Activated naive CD4-positive, alpha-beta T cell treated with anti-CD3 and anti-CD28 coated beads, Interleukin-2, amount 50 U/mL, for 24 hours (primary cell): ENCODE measurements at regions not wholly inside any gene's neighbourhood (a gene's known extent, or its start where the extent isn't known, plus 50 kb on each side); places are given as distances from the start of the nearest gene placed in this dataset.

ENCODE experiments used
- H3K27ac Mint-ChIP-seq: one replicate; pipeline ENCODE4 v1.8.0; 2021; ENCODE audit warnings: mild to moderate bottlenecking, mixed read lengths
- H3K27me3 Mint-ChIP-seq: one replicate; pipeline ENCODE4 v1.8.0; 2021; ENCODE audit warnings: mixed read lengths
- H3K36me3 Mint-ChIP-seq: one replicate; pipeline ENCODE4 v1.8.0; 2021; ENCODE audit warnings: mixed read lengths
- H3K4me1 Mint-ChIP-seq: one replicate; pipeline ENCODE4 v1.8.0; 2021; ENCODE audit warnings: mixed read lengths
- H3K4me3 Mint-ChIP-seq: one replicate; pipeline ENCODE4 v1.8.0; 2021; ENCODE audit warnings: mild to moderate bottlenecking, mixed read lengths
- H3K9me3 Mint-ChIP-seq: one replicate; pipeline ENCODE4 v1.8.0; 2021; ENCODE audit warnings: mixed read lengths

DNA sequence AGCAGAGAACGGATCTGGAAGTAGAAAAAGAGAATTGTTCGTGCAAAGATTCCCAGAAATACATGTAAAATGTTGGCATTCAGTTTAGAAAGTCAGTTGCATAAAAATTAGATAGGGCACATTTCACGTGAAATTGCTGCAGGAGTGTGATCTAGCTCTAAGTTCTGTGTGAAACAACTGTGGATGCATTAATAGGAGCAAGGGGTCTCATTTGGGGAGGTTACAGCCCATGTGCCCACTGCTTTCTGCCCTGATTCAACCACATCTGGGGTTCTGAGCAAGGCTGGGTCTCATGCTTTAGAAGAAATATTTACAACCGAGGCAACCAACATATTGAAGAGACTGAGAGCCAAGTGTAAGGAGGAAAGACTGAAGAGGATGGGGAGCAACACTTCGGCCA lies 639.0 kb downstream of the BCOR start:
- H3K9me3 Mint-ChIP-seq = peaks cover 6% of the 10 kb centered on the region
- H3K4me3 Mint-ChIP-seq = no peak overlapping the region
- H3K27me3 Mint-ChIP-seq = no peaks in the 10 kb centered on the region
- H3K4me1 Mint-ChIP-seq = peaks cover 11% of the 10 kb centered on the region
- no peaks in the 10 kb centered on the region for H3K36me3 Mint-ChIP-seq
- H3K27ac Mint-ChIP-seq = no peak overlapping the region

DNA sequence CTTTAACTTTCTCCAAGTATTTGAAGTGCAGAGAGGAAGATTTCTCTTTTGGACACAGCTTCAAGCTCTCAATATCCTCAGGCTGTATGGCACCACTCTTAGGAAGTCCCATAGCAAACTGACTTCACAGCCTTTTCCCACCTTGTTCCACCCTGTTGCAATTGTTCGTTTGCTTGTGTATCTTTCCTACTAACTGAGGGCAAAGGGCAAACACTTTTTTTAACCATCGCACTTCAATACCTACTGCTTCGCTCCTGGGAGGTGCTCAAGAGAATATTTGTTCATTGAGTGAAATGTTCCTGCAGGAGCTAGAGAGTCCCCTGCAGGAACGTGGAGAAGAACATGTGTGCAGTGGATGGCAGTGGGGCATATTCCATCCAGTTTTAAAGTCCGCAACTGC lies 638.6 kb downstream of the BCOR start:
- Mint-ChIP-seq H3K27ac (no peak overlapping the region), H3K9me3 (peaks cover 6% of the 10 kb centered on the region), H3K4me1 (peaks cover 12% of the 10 kb centered on the region), H3K27me3 (no peaks in the 10 kb centered on the region), H3K4me3 (no peak overlapping the region), H3K36me3 (no peaks in the 10 kb centered on the region)

DNA sequence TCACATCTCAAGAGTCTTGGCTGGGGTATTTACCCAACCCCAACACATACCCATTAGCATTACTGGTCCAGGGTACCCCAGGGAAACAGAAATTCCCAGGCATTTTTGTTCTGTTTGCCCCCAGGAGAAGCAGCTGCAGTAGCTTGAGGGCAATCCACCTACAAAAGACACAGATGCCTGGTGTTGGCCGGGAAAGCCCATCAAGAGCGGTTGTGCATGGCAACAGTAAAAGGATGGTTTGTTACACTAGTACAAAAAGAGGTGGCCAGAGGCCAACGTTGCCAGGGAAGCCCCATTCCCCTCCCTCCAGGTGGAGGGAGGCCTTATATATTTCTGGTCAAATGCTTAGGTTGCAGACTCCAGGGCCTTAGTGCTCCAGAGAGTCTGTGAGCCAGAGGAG lies 637.8 kb downstream of the BCOR start:
- no peak overlapping the region for H3K4me3 Mint-ChIP-seq
- H3K36me3 Mint-ChIP-seq = no peaks in the 10 kb centered on the region
- H3K27ac Mint-ChIP-seq = no peak overlapping the region
- H3K27me3 Mint-ChIP-seq = no peaks in the 10 kb centered on the region
- peaks cover 12% of the 10 kb centered on the region for H3K4me1 Mint-ChIP-seq
- peaks cover 6% of the 10 kb centered on the region for H3K9me3 Mint-ChIP-seq

DNA sequence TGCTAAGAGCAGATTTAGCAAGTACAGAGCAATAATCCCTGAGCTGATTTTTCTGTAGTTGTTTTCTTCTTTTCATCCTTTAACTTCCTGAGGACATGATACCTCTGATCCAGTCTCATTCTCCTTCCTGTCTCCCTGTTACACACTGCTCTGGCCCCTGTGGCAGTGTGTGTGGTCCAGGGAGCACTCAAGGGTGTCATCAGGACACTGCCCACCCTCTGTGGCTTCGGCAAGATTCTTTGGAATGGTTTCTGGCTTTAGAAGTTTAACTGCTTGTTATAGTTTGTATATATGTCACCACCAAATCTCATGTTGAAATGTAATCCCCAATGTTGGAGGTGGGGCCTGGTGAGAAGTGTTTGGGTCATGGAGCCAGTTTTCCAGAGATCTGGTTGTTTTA lies 637.3 kb downstream of the BCOR start:
- H3K9me3 Mint-ChIP-seq = peaks cover 6% of the 10 kb centered on the region
- no peak overlapping the region for H3K27ac Mint-ChIP-seq
- H3K4me1 Mint-ChIP-seq = peaks cover 12% of the 10 kb centered on the region
- no peak overlapping the region for H3K4me3 Mint-ChIP-seq
- no peaks in the 10 kb centered on the region for H3K27me3 Mint-ChIP-seq
- no peaks in the 10 kb centered on the region for H3K36me3 Mint-ChIP-seq

DNA sequence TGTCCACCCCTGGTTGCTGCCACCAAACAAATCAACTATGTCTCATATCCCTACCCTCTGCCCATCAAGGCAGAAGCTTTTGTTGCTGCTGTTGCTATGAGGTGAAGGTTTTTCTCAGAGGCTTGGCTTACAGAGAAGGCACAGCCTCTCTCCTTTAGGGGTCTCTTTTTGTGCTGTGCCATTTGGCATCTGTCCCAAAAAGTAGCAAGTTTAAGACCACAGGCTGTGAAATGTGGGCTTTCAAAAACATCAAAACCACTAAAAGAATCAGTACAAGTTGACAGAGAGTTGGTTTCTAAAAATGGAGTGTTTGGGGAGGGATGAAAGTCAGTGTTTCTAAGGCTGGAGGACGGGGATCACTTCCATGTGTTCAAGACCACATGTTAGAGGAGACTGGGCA lies 634.9 kb downstream of the BCOR start:
- H3K4me3 Mint-ChIP-seq = no peak overlapping the region
- H3K27me3 Mint-ChIP-seq = no peaks in the 10 kb centered on the region
- no peaks in the 10 kb centered on the region for H3K36me3 Mint-ChIP-seq
- peaks cover 12% of the 10 kb centered on the region for H3K4me1 Mint-ChIP-seq
- H3K27ac Mint-ChIP-seq = no peak overlapping the region
- H3K9me3 Mint-ChIP-seq = no peaks in the 10 kb centered on the region

DNA sequence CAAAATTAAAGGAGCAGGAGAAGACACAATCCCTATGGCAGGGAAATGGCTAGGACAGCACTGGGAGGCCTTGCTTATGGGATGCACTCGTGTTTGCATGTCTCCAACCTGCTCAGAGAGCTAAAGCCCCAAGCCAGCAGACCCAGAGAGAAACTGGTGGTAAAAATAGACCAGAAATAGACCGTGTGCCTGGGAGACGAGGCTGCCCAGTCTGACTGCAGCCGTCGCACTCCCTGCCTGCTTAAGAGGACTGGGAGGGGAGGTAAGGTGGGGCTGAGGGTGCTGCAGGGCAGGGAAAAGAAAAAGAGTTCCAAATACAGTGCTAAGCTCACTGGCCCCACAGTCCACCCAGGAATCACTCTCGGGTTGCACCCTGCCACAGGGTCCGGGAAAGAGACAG lies 633.5 kb downstream of the BCOR start:
- Mint-ChIP-seq H3K27me3 (no peaks in the 10 kb centered on the region), H3K4me3 (no peak overlapping the region), H3K4me1 (peaks cover 12% of the 10 kb centered on the region), H3K36me3 (no peaks in the 10 kb centered on the region), H3K9me3 (no peaks in the 10 kb centered on the region), H3K27ac (no peak overlapping the region)

DNA sequence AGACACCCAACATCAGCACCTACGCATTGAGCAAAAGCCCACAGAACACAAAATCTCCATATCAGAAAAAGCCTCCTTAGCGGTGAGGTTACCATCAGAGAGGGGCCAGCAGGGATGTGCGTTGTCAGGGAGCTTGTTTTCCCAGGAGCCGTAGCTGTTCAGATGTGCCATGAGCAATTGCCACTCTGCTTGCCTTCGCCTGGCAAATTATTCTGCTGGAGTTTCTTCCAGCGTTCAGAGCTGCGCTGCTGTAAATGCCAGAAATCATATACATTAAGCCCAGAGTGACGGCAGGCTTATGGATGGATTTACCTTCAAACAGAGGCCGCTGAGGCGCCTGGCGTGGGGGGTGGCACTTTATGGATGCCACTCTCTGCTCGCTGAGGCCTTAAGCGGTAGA lies 632.3 kb downstream of the BCOR start:
- H3K4me1 Mint-ChIP-seq = peaks cover 12% of the 10 kb centered on the region
- H3K4me3 Mint-ChIP-seq = no peak overlapping the region
- no peaks in the 10 kb centered on the region for H3K9me3 Mint-ChIP-seq
- H3K36me3 Mint-ChIP-seq = no peaks in the 10 kb centered on the region
- no peaks in the 10 kb centered on the region for H3K27me3 Mint-ChIP-seq
- no peak overlapping the region for H3K27ac Mint-ChIP-seq

DNA sequence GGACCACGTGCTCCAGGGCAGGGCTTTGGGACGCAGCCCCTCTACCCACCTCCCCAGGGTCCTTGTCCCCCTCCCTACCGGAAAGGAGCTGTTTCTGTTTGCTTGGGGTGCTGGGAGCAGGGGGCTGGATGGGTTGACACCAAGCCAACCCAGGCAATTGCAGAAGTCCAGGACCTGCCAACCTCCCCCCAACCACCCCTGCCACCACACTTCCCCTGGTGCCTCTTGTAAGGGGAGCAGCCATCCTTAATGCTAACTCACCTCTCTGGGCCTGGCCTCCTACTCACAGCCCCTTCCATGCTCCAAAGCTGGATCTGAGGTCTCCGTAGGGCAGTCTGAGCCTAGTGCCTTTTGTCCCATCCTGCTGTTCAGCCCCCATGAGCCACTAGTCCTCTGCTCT lies 631.9 kb downstream of the BCOR start:
- Mint-ChIP-seq H3K36me3 (no peaks in the 10 kb centered on the region), H3K4me3 (no peak overlapping the region), H3K27ac (no peak overlapping the region), H3K27me3 (no peaks in the 10 kb centered on the region), H3K4me1 (peaks cover 12% of the 10 kb centered on the region), H3K9me3 (no peaks in the 10 kb centered on the region)

DNA sequence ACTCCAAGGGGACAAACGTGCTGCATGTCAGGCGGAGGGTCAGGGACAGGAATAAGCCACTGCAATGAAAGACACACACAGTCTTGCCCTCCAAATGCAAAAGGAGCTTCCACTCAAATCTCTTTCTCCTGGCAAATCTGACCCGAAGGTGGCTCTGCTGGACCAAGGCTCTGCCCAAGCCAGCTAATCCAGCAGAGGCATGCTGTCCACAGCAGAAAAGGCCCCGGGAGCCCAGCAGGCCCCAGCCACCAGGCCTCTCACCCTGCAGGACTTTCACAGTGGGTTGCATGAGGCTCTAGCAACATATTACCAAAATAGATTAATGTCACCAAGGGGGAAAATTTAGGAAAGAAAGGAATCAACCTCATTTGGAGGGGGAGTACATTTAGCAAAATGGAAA lies 628.6 kb downstream of the BCOR start:
- Mint-ChIP-seq H3K4me3 (no peak overlapping the region), H3K9me3 (no peaks in the 10 kb centered on the region), H3K36me3 (no peaks in the 10 kb centered on the region), H3K4me1 (no peaks in the 10 kb centered on the region), H3K27me3 (no peaks in the 10 kb centered on the region), H3K27ac (no peak overlapping the region)

DNA sequence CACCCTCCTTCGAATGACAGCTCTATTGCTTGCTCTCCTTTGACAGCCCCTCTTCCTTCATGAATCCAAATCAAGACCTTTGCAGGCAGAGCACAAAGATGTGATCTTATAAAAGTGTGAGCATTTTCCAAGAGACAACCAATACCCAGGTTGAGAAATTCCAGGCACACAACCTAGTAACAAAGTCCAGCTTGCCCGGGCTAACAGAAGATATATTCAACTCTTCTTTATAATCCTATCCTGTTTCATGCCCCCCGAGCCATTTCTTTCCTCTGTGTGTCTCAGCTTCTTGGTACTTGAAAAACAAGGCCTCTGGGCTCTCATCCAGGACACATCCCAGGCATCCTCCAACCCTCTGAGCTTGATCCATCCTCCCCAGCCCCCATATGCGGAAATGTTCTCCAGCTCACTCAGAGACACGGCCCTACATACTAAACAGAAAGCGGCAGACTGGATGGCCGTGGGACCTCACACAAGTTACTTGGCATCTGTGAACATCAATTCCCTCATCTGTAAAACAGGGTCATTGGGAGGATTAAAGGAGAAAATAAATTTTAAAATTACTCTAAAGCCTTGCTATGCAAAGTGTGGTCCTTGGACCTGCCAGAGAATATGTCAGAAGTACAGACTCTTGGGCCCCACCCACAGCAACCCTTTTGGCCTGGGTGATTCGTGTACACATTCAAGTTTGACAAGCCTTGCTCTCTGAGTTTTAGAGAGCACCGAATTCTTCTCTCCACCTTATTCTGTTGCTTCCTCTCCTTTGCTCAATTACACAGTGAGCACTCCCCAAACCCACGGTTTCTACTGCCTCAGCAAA lies 627.0 kb downstream of the BCOR start:
- Mint-ChIP-seq H3K4me3 (no peak overlapping the region), H3K4me1 (no peaks in the 10 kb centered on the region), H3K27ac (no peak overlapping the region), H3K36me3 (no peaks in the 10 kb centered on the region), H3K27me3 (no peaks in the 10 kb centered on the region), H3K9me3 (no peaks in the 10 kb centered on the region)

DNA sequence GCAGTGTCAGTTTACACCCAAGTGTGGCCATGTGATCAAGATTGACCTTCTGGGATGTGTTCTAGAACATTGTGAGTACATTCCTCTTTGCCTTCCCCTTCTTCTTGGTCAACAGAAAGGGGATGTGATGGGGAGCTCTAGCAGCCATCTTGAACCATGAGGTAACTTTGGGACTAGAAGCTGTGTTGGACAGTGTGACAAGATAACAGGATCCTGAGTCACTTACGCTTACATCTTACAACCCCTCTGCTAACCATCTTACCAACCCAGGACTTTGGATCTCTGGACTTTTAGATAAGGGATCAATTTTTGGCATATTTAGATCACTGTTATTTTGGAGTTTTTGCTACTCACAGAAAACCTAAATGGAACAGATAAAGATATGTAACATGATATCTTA lies 625.6 kb downstream of the BCOR start:
- no peaks in the 10 kb centered on the region for H3K9me3 Mint-ChIP-seq
- no peaks in the 10 kb centered on the region for H3K36me3 Mint-ChIP-seq
- no peaks in the 10 kb centered on the region for H3K27me3 Mint-ChIP-seq
- no peaks in the 10 kb centered on the region for H3K4me1 Mint-ChIP-seq
- no peak overlapping the region for H3K27ac Mint-ChIP-seq
- H3K4me3 Mint-ChIP-seq = no peak overlapping the region

DNA sequence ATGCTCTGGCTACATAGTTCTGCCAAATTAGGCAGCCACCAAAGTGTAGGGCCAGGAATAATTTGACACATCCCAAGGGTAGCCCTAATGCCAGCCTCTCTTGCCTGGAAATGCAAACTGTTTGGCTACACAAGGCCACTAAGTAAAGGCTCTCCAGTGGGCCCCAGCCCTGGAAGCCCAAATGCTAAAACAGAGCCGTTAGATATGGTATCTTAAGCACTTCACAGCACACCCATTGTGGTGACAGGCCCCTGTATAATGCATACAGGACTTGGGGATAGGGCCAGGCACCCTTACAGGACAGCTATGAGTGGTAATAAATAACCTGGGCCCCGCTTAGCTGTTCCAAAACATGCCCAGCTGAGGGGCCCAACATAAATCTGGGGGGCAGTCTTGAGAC lies 623.9 kb downstream of the BCOR start:
- no peak overlapping the region for H3K4me3 Mint-ChIP-seq
- H3K27ac Mint-ChIP-seq = no peak overlapping the region
- H3K36me3 Mint-ChIP-seq = no peaks in the 10 kb centered on the region
- H3K27me3 Mint-ChIP-seq = no peaks in the 10 kb centered on the region
- peaks cover 13% of the 10 kb centered on the region for H3K4me1 Mint-ChIP-seq
- no peaks in the 10 kb centered on the region for H3K9me3 Mint-ChIP-seq

DNA sequence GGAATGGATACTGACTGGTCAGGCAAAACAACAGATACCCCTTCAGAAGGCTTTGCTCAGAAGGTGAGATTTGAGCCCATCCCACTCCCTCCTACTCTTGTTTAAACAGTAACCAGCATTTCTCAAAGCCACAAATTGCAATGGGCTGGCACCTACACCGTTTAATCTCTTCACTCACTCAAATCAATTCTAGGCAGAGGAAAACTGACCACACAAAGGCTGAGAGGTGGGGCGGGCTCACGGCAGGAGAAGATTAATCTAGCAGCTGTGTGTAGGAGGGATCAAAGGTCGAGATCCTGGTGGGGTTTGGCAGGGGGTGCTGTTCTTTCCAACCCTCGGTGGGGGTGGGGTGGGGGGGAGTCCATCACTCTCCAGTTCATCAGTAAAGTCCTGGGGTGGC lies 622.4 kb downstream of the BCOR start:
- H3K4me3 Mint-ChIP-seq = no peak overlapping the region
- H3K27me3 Mint-ChIP-seq = no peaks in the 10 kb centered on the region
- no peaks in the 10 kb centered on the region for H3K9me3 Mint-ChIP-seq
- peaks cover 13% of the 10 kb centered on the region for H3K4me1 Mint-ChIP-seq
- no peaks in the 10 kb centered on the region for H3K36me3 Mint-ChIP-seq
- no peak overlapping the region for H3K27ac Mint-ChIP-seq

DNA sequence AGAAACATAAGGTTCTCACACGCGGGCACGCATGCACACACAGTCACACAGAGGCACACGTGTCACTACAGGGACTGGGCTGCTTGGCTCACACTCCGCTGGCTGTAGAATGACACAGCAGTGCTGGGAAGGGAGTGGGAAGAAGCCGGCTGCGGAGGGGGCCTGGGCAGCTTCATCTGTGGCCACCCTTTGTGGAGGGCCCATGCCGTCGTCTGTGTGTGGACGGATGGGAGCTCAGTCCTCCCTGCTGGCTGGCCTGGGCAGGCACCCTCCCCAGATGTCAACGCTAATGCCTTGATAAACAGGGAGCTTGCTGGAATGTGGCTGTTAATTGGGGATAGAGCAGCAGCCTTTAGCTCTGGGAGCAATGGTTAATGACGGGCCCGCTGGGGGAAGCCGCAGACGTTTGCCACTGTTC lies 621.1 kb downstream of the BCOR start:
- Mint-ChIP-seq H3K27ac (no peak overlapping the region), H3K9me3 (no peaks in the 10 kb centered on the region), H3K4me1 (peaks cover 13% of the 10 kb centered on the region)

DNA sequence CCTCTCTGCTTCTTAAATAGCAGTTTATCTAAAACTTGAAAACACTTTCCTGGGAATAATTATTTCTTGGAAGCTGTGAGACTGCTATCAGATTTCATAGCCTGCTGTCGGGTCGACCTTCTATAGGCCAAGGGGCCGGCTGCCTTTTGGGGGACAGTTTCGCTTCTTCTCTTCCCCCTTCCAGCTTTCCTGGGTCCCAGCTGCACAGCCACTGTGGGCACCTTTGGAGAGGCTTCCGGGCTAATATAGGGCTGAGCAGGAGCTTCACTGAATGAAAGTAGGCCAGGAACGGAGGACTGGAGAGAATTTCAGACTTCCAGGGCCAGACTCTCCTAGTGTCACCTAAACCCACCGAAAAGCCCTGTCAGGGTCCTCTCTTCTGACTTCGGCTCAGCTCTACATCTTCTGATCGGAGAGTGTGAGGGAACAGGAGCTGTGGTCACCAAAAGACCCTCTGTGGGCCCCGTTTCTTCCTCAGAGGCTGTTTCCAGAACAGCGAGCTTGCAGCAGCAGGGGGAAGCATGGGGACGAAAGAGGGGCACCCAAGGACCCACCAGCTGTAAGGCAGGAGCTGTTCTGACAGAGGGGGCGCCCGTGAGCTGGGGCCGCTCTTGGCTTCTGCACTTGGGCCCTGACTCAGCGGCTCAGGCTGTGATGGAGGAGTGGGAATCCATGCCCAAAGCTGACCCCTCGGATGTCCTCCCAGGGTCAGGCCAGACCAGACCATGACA lies 620.6 kb downstream of the BCOR start:
- Mint-ChIP-seq H3K4me3 (no peak overlapping the region), H3K27me3 (no peaks in the 10 kb centered on the region), H3K9me3 (no peaks in the 10 kb centered on the region), H3K27ac (no peak overlapping the region), H3K4me1 (peaks cover 13% of the 10 kb centered on the region), H3K36me3 (no peaks in the 10 kb centered on the region)

More for the DNA sequence above, 621.1 kb downstream of the BCOR start:
- Mint-ChIP-seq H3K27me3 (no peaks in the 10 kb centered on the region), H3K36me3 (no peaks in the 10 kb centered on the region), H3K4me3 (no peak overlapping the region)

DNA sequence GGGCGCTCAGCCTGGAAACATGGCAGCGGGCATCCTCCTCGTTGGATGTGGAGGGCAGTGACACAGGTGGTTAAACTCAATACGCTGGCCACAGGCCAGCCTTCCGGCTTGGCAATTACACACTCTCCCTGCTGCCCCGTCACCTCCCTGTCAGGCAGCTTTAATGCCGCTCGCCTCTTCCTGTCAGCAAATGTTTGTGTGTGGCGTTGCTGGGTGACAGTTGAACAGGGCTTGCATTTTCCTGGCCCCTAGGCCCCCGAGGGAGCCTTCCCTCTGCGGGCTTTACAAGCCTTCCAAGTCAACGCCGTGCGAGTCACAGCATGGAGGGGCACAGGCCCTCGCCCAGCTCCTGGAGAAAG lies 620.0 kb downstream of the BCOR start:
- H3K4me1 Mint-ChIP-seq = peaks cover 13% of the 10 kb centered on the region
- no peak overlapping the region for H3K4me3 Mint-ChIP-seq
- no peaks in the 10 kb centered on the region for H3K27me3 Mint-ChIP-seq
- no peaks in the 10 kb centered on the region for H3K9me3 Mint-ChIP-seq
- no peaks in the 10 kb centered on the region for H3K36me3 Mint-ChIP-seq
- H3K27ac Mint-ChIP-seq = no peak overlapping the region
